Left lobe of liver (tissue), 2 donors: ENCODE measurements at regions not wholly inside any gene's neighbourhood (a gene's known extent, or its start where the extent isn't known, plus 50 kb on each side); places are given as distances from the start of the nearest gene placed in this dataset.
A peak's percentile ranks its signal among the peaks of the same experiment; 100 is the strongest.
"Not testable (repeated sequence)": the region's sequence is repeated elsewhere in the genome, so short reads cannot be mapped to it uniquely, and the experiment has no call there.

Experiments used
- ATAC-seq: fragments of 200-7000 bp; cut with Tn5 transposase; one replicate; pipeline ENCODE4 v1.9.1; 2020; ENCODE audit warnings: mild to moderate bottlenecking, moderate library complexity
- DNase-seq: peaks from one replicate; pipeline ENCODE4 v3.0.0-alpha.2; 2020; ENCODE audit warnings: low spot score
- donor health status: DM: no; HTN: no; CAD: no; lungs with moderate emphysema.
- donor health status: DM: no; HTN: yes; CAD: no.

- ATAC-seq: no peak
- DNase-seq: no peak
Measured at GRCh38 chr2:225920621-225921220, 521.2 kb downstream of the NYAP2 start.

- no peak for DNase-seq
- peak; percentile 64 for ATAC-seq
Measured at GRCh38 chr2:225916692-225917091, 517.2 kb downstream of the NYAP2 start.

DNA sequence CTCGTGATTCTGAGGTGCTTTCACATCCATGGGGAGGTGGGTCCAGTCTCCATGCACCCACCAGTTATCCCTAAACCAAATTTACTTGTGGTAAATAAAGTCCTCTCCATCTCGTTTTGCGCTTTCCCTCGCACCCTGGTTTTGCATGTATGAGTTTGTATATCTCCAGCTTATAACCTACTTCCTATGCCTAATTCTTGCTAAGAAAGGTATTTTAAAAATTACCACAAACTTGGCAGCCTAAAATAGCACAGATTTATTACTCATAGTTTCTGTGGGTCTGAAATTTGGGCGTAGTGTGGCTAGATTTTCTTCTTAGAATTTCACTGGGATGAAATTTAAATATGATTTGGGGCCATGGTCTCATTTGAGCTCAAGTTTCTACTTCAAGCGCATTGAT, 511.5 kb downstream of the NYAP2 start:
- DNase-seq (no peak), ATAC-seq (no peak)

DNA sequence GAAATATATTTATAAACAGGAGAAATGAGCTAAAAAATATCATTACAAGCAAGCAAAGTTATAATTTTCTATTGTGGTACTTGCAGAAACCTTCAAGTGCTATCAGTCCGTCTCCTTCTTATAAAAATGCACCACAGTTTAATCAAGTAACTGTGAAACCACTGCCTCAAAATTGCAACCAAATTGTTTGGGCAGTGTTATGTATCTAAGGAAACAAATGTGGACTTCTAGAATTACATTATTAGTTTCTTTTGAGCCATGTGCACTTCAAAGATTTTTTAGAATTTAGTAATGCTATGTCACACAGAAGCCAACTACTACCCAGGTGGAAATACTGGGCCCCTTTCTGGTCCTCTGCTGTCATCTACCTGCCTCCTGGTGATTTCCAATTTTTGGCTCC, 495.6 kb downstream of the NYAP2 start:
- no peak for DNase-seq
- ATAC-seq: no peak

- no peak for ATAC-seq
Measured at GRCh38 chr2:225894236-225894980, 494.9 kb downstream of the NYAP2 start.

GRCh38 chr2:225893151-225893550, 493.6 kb downstream of the NYAP2 start:
- DNase-seq: peak; percentile 56

More at GRCh38 chr2:225894236-225894980, 494.9 kb downstream of the NYAP2 start:
- no peak for DNase-seq

GRCh38 chr2:225891771-225892170, 492.3 kb downstream of the NYAP2 start:
- DNase-seq (no peak), ATAC-seq (no peak)

More at GRCh38 chr2:225893151-225893550, 493.6 kb downstream of the NYAP2 start:
- peak; percentile 94 for ATAC-seq

GRCh38 chr2:225891013-225891412, 491.5 kb downstream of the NYAP2 start:
- ATAC-seq (no peak), DNase-seq (no peak)

GRCh38 chr2:225889452-225889851, 489.9 kb downstream of the NYAP2 start:
- no peak for DNase-seq
- peak; percentile 85 for ATAC-seq

DNA sequence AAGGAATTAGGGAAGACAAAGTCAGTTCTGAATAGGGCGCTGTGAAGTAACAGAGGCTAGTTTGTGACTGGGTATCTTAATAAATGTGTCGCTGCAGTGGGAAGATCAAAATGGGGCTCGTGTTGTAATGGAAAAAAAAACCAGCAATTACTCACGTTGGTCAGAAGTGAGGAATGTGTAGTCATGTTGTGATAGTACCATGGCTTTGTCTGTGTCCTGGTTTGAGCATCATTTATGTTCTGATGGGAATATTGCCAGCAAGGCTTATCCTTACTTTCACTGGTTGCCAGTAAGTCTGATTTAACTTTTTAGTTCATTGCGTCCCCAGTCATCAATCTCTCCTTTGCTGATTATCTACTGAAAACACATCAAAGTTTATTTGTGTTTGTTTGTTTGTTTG, 467.6 kb downstream of the NYAP2 start:
- DNase-seq: no peak
- ATAC-seq: no peak

DNA sequence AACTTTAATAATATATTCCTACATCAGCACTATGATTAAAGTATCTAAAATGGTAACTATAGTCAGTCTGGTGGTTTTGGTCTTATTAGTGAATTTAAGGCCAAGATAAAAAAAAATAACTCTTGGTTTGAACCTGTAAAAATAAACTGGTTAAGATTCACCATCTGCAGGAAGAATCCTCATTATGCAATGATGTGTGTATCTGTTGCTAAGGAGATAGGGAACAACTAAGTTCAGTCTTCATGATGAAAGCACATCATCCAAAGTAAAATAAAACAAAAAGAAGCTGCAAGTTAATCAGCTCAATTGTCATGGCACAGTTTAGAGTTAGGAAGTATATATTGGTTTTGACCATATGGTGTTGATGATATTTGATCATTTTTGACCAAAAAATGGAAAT, 466.0 kb downstream of the NYAP2 start:
- ATAC-seq (no peak), DNase-seq (no peak)

DNA sequence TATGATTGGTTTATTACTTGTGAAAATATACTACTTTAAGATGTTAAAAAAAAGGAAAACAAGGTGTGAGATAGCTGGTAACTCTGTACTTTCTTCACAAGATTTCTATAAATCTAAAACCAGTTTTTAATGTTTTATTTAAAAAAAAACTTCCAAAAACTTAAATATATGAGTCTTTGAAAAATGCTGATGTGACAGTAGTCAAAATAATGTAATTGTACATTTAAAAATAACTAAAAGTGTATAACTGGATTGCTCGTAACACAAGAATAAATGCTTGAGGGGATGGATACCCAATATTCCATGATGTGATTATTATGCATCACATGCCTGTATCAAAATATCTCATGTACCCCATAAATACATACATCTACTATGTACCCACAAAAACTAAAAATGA, 464.9 kb downstream of the NYAP2 start:
- DNase-seq: no peak
- no peak for ATAC-seq

GRCh38 chr2:225842939-225843338, 443.4 kb downstream of the NYAP2 start:
- DNase-seq: no peak
- no peak for ATAC-seq

- ATAC-seq: peak; percentile 94
- DNase-seq: peak; percentile 54
Measured at GRCh38 chr2:225841314-225841713, 441.8 kb downstream of the NYAP2 start.

GRCh38 chr2:225837328-225837727, 437.8 kb downstream of the NYAP2 start:
- DNase-seq: no peak
- no peak for ATAC-seq

- DNase-seq (no peak), ATAC-seq (no peak)
Measured at GRCh38 chr2:225824748-225825449, 425.4 kb downstream of the NYAP2 start.

DNA sequence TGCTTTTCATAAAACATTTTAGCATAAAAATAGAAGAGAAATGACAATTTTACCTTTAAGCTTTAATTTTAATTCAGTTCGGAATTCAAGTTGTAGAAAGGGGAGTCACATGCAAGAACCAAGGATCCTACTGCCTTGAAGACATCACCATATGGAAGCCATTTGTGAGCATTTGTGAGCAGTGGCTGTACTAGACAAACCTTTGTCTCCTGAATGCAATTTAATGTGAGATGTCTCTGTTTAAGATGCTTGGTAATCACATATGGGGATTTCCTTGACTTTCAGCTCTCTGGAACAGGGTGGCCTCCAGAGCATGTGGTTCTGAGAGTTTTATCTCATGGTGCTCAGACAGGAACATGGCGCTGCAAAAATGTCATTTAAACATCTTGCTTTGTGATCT, 421.8 kb downstream of the NYAP2 start:
- no peak for DNase-seq
- no peak for ATAC-seq

DNA sequence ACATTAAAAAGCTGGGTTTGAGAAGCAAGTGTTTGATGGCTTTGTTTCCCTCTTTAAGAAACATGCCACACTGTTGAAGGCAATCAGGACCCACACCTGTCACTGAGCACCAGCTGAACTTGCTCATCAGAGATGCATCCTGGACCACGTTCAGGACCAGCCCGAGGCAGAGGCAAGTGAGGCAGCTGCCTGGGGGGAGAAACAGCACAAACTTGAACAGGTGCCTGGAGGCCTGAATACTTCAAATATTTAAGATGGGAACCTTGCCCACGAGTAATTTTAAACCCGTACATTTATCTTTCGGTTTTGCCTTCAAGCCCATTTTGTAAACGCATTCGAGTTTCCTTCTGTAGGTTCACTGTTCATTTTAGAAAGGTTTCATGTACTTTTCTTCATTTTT, 421.3 kb downstream of the NYAP2 start:
- ATAC-seq (no peak), DNase-seq (no peak)

- DNase-seq: no peak
Measured at GRCh38 chr2:225814554-225814953, 415.0 kb downstream of the NYAP2 start.

GRCh38 chr2:225806105-225806504, 406.6 kb downstream of the NYAP2 start:
- DNase-seq: no peak
- no peak for ATAC-seq

More at GRCh38 chr2:225814554-225814953, 415.0 kb downstream of the NYAP2 start:
- ATAC-seq: no peak

- not testable (repeated sequence) for DNase-seq, ATAC-seq
Measured at GRCh38 chr2:225802076-225802475, 402.6 kb downstream of the NYAP2 start.

DNA sequence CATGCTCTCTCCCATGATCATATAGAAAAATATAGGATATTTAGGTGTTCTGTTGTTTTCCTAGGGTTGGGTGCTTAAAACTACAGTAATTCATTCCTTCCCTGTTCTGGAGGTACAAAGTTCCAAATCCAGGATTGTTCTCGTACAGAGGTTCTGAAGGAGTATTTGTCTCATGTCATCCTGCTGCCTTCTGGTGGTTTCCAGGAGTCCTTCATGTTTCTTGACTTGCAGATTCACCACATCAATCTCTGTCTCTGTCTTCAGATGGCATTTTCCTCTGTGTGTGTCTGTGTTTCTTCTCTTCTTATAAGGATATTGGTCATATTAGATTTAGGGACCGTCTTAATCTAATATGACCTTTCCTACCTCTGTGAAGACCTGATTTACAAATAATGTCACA, 397.9 kb downstream of the NYAP2 start:
- no peak for DNase-seq
- ATAC-seq: no peak
